Spleen (tissue), 7 donors: ENCODE measurements at regions not wholly inside any gene's neighbourhood (a gene's known extent, or its start where the extent isn't known, plus 50 kb on each side); places are given as distances from the start of the nearest gene placed in this dataset.

ENCODE experiments used
- POLR2A ChIP-seq, 3 donors: fragments of 450-650 bp; IDR thresholded peaks; one replicate each; pipeline ENCODE4 v1.5.1; 2017; ENCODE audit warnings: antibody characterized with exemption in 3 of 3, mild to moderate bottlenecking in 1 of 3
- TF ChIP-seq, protein P1 (sequence below), 11 experiments: fragments of 200-600 bp in 7 of 11; fragments of 450-650 bp in 4 of 11; sonication (generic) in 4 of 11; IDR thresholded peaks in 8 of 11; conservative IDR thresholded peaks in 3 of 11; 1 replicate in 7 of 11; 2 replicates in 4 of 11; pipeline versions ENCODE4 v1.4.0 to v1.8.0; 2016 to 2021; ENCODE audit warnings: antibody characterized with exemption in 11 of 11, inconsistent platforms in 4 of 11, mild to moderate bottlenecking in 1 of 11
- donor health status: DM: no; HTN: no; CAD: no; lungs with moderate emphysema.
- donor health status: DM: no; HTN: no; CAD: no.
- donor health status: DM: no; HTN: no; CAD: no.

DNA sequence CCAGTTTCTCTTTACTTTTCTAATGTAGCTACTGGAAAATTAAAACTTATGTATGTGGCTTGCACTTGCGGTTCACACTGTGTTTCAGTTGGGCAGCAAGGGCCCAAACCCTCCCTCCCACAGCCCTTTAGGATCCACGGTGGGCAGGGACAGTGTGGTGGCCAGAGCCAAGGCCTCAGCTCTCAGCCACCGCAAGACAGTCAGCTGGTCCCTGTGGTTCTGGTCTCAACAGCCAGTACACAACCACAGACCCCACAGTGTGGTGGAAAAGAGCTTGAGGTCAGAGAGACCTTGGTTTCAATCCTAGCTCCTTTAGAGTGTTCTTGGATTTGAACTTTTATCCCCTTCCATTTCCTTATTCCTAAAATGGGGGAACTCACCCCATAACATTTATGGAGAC, 153.0 kb upstream of the SMIM23 start:
- TF ChIP-seq, protein P1, sequence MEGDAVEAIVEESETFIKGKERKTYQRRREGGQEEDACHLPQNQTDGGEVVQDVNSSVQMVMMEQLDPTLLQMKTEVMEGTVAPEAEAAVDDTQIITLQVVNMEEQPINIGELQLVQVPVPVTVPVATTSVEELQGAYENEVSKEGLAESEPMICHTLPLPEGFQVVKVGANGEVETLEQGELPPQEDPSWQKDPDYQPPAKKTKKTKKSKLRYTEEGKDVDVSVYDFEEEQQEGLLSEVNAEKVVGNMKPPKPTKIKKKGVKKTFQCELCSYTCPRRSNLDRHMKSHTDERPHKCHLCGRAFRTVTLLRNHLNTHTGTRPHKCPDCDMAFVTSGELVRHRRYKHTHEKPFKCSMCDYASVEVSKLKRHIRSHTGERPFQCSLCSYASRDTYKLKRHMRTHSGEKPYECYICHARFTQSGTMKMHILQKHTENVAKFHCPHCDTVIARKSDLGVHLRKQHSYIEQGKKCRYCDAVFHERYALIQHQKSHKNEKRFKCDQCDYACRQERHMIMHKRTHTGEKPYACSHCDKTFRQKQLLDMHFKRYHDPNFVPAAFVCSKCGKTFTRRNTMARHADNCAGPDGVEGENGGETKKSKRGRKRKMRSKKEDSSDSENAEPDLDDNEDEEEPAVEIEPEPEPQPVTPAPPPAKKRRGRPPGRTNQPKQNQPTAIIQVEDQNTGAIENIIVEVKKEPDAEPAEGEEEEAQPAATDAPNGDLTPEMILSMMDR (IDR thresholded peaks at IDR 0.05 in 8 of 11, conservative IDR thresholded peaks at IDR 0.05 in 3 of 11), result no peak
- no peak for TF ChIP-seq POLR2A (IDR thresholded peaks at IDR 0.05)
